SK-N-SH (cell line): ENCODE measurements at regions not wholly inside any gene's neighbourhood (a gene's known extent, or its start where the extent isn't known, plus 50 kb on each side); places are given as distances from the start of the nearest gene placed in this dataset.

Experiments
- CTCF ChIA-PET: fragments of 300-600, 350-600 bp; formaldehyde crosslinking; extraction: SDS; loops from one replicate; lab custom pipeline; 2021; lab: Yijun Ruan, JAX
- POLR2A ChIA-PET: fragments of 350-600 bp; sonication (Branson Sonifier 250); formaldehyde crosslinking; extraction: SDS; loops from one replicate; lab custom pipeline; 2020; ENCODE audit warnings: antibody characterized with exemption, inconsistent platforms; lab: Yijun Ruan, JAX
- DNase-seq: peaks from one replicate; pipeline ENCODE4 v3.0.0; 2012
- H2AFZ ChIP-seq: fragments of 200-600 bp; sonication (generic); 2 replicates; pipeline ENCODE4 v1.8.1; 2016; ENCODE audit warnings: antibody characterized with exemption, mild to moderate bottlenecking, low read depth
- H3F3A ChIP-seq: fragments of 200-600 bp; sonication (generic); replicated peaks from 2 replicates; pipeline ENCODE3; 2016; ENCODE audit warnings: antibody characterized with exemption, mild to moderate bottlenecking; ENCODE audit not compliant: insufficient read depth
- H3K27ac ChIP-seq, 2 experiments: fragments of 200-500 bp in 1 of 2; fragments of 200-600 bp in 1 of 2; sonication (Bioruptor generic) in 1 of 2; sonication (generic), shearing (Covaris generic) in 1 of 2; 2 replicates each; pipeline versions ENCODE4 v1.5.1 to v1.6.1; 2014 to 2016; ENCODE audit warnings: low read depth in 2 of 2, inconsistent platforms in 1 of 2, low read length in 1 of 2, mild to moderate bottlenecking in 1 of 2, mixed read lengths in 1 of 2
- H3K27me3 ChIP-seq: fragments of 200-600 bp; sonication (generic), shearing (Covaris generic); 2 replicates; pipeline ENCODE4 v1.6.1; 2016; ENCODE audit warnings: mixed run types; ENCODE audit not compliant: insufficient read depth
- H3K36me3 ChIP-seq, 2 experiments: fragments of 200-500 bp in 1 of 2; fragments of 200-600 bp in 1 of 2; sonication (Bioruptor generic) in 1 of 2; sonication (generic) in 1 of 2; replicated peaks in 1 of 2; 2 replicates each; pipeline versions ENCODE3 to v1.5.1; 2014 to 2016; ENCODE audit warnings: low read length in 1 of 2, mild to moderate bottlenecking in 1 of 2; ENCODE audit not compliant: insufficient read depth in 2 of 2, control insufficient read depth in 1 of 2
- H3K4me1 ChIP-seq, 2 experiments: fragments of 200-500 bp in 1 of 2; fragments of 200-600 bp in 1 of 2; sonication (Bioruptor generic) in 1 of 2; sonication (generic), shearing (Covaris generic) in 1 of 2; 2 replicates each; pipeline versions ENCODE4 v1.5.1 to v1.6.1; 2014 to 2016; ENCODE audit warnings: low read depth in 1 of 2, low read length in 1 of 2, mixed run types in 1 of 2; ENCODE audit not compliant: insufficient read depth in 2 of 2, control insufficient read depth in 1 of 2
- H3K4me2 ChIP-seq: fragments of 200-600 bp; sonication (generic), shearing (Covaris generic); 2 replicates; pipeline ENCODE4 v1.6.1; 2017; ENCODE audit warnings: mixed run types
- H3K4me3 ChIP-seq, 2 experiments: fragments of 200-500 bp in 1 of 2; fragments of 200-600 bp in 1 of 2; sonication (Bioruptor generic) in 1 of 2; sonication (generic), shearing (Covaris generic) in 1 of 2; 2 replicates each; pipeline versions ENCODE4 v1.5.1 to v1.8.1; 2014 to 2016; ENCODE audit warnings: low read depth in 2 of 2, inconsistent platforms in 1 of 2, low read length in 1 of 2, mild to moderate bottlenecking in 1 of 2, mixed read lengths in 1 of 2, moderate library complexity in 1 of 2
- H3K79me2 ChIP-seq: fragments of 200-600 bp; sonication (generic); 2 replicates; pipeline ENCODE4 v1.8.1; 2017; ENCODE audit warnings: mild to moderate bottlenecking; ENCODE audit not compliant: insufficient read depth
- H3K9ac ChIP-seq: fragments of 200-600 bp; sonication (generic); 2 replicates; pipeline ENCODE4 v1.6.1; 2017; ENCODE audit warnings: mixed run types
- H3K9me2 ChIP-seq: fragments of 200-600 bp; sonication (generic); 2 replicates; pipeline ENCODE4 v1.6.1; 2017; ENCODE audit warnings: mixed run types
- H3K9me3 ChIP-seq: fragments of 200-600 bp; sonication (generic); 2 replicates; pipeline ENCODE4 v1.6.1; 2017; ENCODE audit warnings: mixed run types, mild to moderate bottlenecking, moderate library complexity
- H4K20me1 ChIP-seq: fragments of 200-600 bp; sonication (generic); 2 replicates; pipeline ENCODE4 v1.6.1; 2017; ENCODE audit warnings: mild to moderate bottlenecking, mixed run types; ENCODE audit not compliant: insufficient read depth
- EZH2phosphoT487 ChIP-seq: fragments of 200-600 bp; sonication (generic); IDR thresholded peaks from 2 replicates; pipeline ENCODE4 v1.6.1; 2017; ENCODE audit warnings: low read depth, mixed run types, mild to moderate bottlenecking, antibody characterized with exemption, moderate library complexity, borderline replicate concordance
- FOXJ3 ChIP-seq: sonication (generic); formaldehyde crosslinking; IDR thresholded peaks from 2 replicates; pipeline ENCODE4 v1.5.1; 2020; ENCODE audit warnings: mild to moderate bottlenecking, missing genetic modification reagents
- FOXM1 ChIP-seq: IDR thresholded peaks from 2 replicates; pipeline ENCODE4 v1.4.0; 2012; ENCODE audit warnings: low read depth, mild to moderate bottlenecking
- GATA2 ChIP-seq: sonication (generic); formaldehyde crosslinking; IDR thresholded peaks from 2 replicates; pipeline ENCODE4 v1.5.0; 2020; ENCODE audit warnings: mild to moderate bottlenecking, missing genetic modification reagents
- MXI1 ChIP-seq: IDR thresholded peaks from 2 replicates; pipeline ENCODE4 v1.6.1; 2012; ENCODE audit warnings: mild to moderate bottlenecking, low read depth, low read length, improper control_type of control experiment
- NFIC ChIP-seq: IDR thresholded peaks from 2 replicates; pipeline ENCODE4 v1.4.0; 2012; ENCODE audit warnings: borderline replicate concordance
- NRF1 ChIP-seq: IDR thresholded peaks from 2 replicates; pipeline ENCODE4 v1.6.1; 2012; ENCODE audit warnings: low read depth, mild to moderate bottlenecking, low read length
- POLR2AphosphoS5 ChIP-seq: IDR thresholded peaks from 2 replicates; pipeline ENCODE4 v1.6.1; 2012; ENCODE audit warnings: low read depth, low read length
- RAD21 ChIP-seq: IDR thresholded peaks from 2 replicates; pipeline ENCODE4 v1.6.1; 2012; ENCODE audit warnings: mild to moderate bottlenecking, low read length
- RFX5 ChIP-seq: IDR thresholded peaks from 2 replicates; pipeline ENCODE4 v1.6.1; 2012; ENCODE audit warnings: mild to moderate bottlenecking, improper control_type of control experiment, low read length
- SIN3A ChIP-seq: IDR thresholded peaks from 2 replicates; pipeline ENCODE4 v1.6.1; 2012; ENCODE audit warnings: low read depth, mild to moderate bottlenecking, low read length, moderate library complexity, borderline replicate concordance
- TEAD4 ChIP-seq: IDR thresholded peaks from 2 replicates; pipeline ENCODE4 v1.4.0; 2012; ENCODE audit warnings: mild to moderate bottlenecking, borderline replicate concordance; ENCODE audit not compliant: insufficient read depth
- WGBS: methylation state at CpG from one replicate; pipeline ENCODE4 v1.1.6; 2017; ENCODE audit warnings: low lambda C conversion rate; 5-methylcytosine and 5-hydroxymethylcytosine counted together
- TF ChIP-seq, protein P1 (sequence below): IDR thresholded peaks from 2 replicates; pipeline ENCODE4 v1.4.0; 2012; ENCODE audit warnings: low read depth, borderline replicate concordance
- TF ChIP-seq, protein P2 (sequence below): IDR thresholded peaks from 2 replicates; pipeline ENCODE4; 2012
- TF ChIP-seq, protein P3 (sequence below): IDR thresholded peaks from 2 replicates; pipeline ENCODE4 v1.4.0; 2012; ENCODE audit warnings: low read depth
- TF ChIP-seq, protein P4 (sequence below): fragments of 200-600 bp; sonication (generic); IDR thresholded peaks from 2 replicates; pipeline ENCODE4 v1.6.1; 2017; ENCODE audit warnings: antibody characterized with exemption, mild to moderate bottlenecking, moderate library complexity

DNA sequence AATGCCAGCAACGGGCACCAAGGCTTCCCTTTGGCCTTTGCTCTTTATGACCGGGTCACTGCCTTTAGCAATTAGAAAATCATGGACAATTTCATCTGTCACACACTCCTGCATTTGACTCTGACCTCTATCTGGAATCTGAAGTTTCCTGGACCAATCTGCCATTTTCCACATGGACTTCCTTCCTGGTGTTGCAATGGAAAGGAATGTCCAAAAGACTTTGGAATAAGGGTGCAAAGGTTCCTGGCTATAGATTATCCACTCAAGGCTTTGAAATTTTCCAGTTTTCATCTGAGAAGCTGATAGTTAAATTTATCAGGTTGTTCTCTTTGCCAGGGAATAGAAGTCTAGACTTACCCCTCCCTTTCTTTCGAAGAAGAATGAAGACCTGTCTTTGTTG, 523.1 kb upstream of the ZNF462 start (continued):
- TF ChIP-seq, protein P1, sequence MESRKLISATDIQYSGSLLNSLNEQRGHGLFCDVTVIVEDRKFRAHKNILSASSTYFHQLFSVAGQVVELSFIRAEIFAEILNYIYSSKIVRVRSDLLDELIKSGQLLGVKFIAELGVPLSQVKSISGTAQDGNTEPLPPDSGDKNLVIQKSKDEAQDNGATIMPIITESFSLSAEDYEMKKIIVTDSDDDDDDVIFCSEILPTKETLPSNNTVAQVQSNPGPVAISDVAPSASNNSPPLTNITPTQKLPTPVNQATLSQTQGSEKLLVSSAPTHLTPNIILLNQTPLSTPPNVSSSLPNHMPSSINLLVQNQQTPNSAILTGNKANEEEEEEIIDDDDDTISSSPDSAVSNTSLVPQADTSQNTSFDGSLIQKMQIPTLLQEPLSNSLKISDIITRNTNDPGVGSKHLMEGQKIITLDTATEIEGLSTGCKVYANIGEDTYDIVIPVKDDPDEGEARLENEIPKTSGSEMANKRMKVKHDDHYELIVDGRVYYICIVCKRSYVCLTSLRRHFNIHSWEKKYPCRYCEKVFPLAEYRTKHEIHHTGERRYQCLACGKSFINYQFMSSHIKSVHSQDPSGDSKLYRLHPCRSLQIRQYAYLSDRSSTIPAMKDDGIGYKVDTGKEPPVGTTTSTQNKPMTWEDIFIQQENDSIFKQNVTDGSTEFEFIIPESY = no peak

- Histone ChIP-seq H3K4me1 (no peaks in the 10 kb centered on the region), H2AFZ (no peak overlapping the region), H3K27me3 (no peaks in the 10 kb centered on the region), H3K9me2 (no peaks in the 10 kb centered on the region), H3K4me3 (no peak overlapping the region), H3K27ac (no peak overlapping the region), H3K4me2 (no peak overlapping the region), H3K9me3 (no peaks in the 10 kb centered on the region), H3K9ac (no peak overlapping the region), H3F3A (no peaks in the 10 kb centered on the region), H3K79me2 (no peaks in the 10 kb centered on the region), H3K36me3 (no peaks in the 10 kb centered on the region), H4K20me1 (no peaks in the 10 kb centered on the region)
- ChIA-PET CTCF (no interaction called here), POLR2A (no interaction called here)
- WGBS = 67% methylated on average over 1 of the region's 1 CpG
- TF ChIP-seq, protein P2, sequence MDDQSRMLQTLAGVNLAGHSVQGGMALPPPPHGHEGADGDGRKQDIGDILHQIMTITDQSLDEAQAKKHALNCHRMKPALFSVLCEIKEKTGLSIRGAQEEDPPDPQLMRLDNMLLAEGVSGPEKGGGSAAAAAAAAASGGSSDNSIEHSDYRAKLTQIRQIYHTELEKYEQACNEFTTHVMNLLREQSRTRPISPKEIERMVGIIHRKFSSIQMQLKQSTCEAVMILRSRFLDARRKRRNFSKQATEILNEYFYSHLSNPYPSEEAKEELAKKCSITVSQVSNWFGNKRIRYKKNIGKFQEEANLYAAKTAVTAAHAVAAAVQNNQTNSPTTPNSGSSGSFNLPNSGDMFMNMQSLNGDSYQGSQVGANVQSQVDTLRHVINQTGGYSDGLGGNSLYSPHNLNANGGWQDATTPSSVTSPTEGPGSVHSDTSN = no peak
- TF ChIP-seq MXI1 = no peak
- no peak for TF ChIP-seq TEAD4
- TF ChIP-seq, protein P3, sequence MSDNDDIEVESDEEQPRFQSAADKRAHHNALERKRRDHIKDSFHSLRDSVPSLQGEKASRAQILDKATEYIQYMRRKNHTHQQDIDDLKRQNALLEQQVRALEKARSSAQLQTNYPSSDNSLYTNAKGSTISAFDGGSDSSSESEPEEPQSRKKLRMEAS = no peak
- TF ChIP-seq NFIC = no peak
- TF ChIP-seq EZH2phosphoT487 = no peak
- TF ChIP-seq POLR2AphosphoS5 = no peak
- TF ChIP-seq, protein P4, sequence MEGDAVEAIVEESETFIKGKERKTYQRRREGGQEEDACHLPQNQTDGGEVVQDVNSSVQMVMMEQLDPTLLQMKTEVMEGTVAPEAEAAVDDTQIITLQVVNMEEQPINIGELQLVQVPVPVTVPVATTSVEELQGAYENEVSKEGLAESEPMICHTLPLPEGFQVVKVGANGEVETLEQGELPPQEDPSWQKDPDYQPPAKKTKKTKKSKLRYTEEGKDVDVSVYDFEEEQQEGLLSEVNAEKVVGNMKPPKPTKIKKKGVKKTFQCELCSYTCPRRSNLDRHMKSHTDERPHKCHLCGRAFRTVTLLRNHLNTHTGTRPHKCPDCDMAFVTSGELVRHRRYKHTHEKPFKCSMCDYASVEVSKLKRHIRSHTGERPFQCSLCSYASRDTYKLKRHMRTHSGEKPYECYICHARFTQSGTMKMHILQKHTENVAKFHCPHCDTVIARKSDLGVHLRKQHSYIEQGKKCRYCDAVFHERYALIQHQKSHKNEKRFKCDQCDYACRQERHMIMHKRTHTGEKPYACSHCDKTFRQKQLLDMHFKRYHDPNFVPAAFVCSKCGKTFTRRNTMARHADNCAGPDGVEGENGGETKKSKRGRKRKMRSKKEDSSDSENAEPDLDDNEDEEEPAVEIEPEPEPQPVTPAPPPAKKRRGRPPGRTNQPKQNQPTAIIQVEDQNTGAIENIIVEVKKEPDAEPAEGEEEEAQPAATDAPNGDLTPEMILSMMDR = no peak
- no peak for TF ChIP-seq FOXJ3 (CRISPR knock-in tag)
- no peak for TF ChIP-seq NRF1
- no peak for TF ChIP-seq GATA2 (CRISPR knock-in tag)
- TF ChIP-seq RAD21 = no peak
- TF ChIP-seq, protein P1 = no peak
- TF ChIP-seq FOXM1 = no peak
- TF ChIP-seq SIN3A = no peak
- TF ChIP-seq RFX5 = no peak
- DNase-seq = no peak
Observed at GRCh38 chr9:106350777-106351176, 512.2 kb upstream of the ZNF462 start.
